CD4-positive, alpha-beta T cell treated with Interleukin-6 at 100 ng/mL for 8 hours (primary cell): ENCODE measurements at regions not wholly inside any gene's neighbourhood (a gene's known extent, or its start where the extent isn't known, plus 50 kb on each side); places are given as distances from the start of the nearest gene placed in this dataset.

Experiments used
- DNase-seq: peaks from one replicate; pipeline ENCODE4 v3.0.0-alpha.2; 2020; ENCODE audit warnings: mixed read lengths, low spot score

DNA sequence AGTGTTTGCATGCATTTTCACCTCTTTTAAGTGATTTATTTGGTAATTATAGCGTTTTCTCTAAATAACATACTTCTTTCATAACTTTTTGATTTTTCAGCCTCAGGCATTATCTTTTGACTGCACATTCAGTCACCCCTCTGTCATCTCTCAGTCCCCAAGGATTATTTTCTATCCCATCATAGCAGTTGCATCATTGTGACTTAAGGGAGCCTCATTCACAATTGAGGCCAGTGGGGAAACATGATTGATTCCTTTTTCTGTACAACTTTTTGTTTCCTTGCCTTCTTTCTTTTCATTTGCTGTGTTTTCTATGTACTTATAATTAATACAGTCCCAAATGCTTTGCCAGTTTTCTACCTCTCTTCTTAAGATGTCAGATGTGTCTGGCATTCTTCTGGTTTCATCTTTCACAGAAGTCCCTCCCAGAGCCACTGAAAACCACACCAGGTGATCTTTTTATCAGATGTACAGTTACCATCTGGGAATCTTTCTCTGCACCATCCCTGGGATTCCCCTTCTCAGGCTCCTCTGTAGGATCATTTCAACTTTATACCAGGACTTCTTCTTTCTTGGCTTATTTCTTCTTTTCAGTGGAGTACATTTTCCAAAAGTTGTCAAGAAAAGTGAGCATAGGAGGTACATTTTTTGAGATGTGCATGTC, 151.4 kb downstream of the RAP2B start:
- DNase-seq = no peak

DNA sequence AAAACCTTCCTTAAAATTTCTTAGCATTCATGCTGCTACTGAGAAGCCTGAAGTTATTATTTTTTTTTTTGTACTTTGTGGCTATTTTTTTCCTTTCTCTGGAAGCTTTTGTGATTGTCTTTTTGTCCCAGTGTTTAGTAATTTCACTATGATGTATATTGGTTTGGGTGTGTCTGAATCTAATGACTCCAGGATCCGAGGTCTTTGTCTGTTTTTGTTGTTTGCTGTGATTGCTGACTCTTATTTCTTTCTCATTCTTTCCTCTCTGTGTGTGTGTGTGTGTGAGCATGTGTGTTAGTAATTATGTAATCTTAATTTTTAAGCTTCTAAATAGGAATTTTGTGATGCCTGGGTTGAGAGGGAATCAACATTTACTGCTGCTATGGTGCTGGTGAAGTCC, 152.0 kb downstream of the RAP2B start:
- DNase-seq = no peak

DNA sequence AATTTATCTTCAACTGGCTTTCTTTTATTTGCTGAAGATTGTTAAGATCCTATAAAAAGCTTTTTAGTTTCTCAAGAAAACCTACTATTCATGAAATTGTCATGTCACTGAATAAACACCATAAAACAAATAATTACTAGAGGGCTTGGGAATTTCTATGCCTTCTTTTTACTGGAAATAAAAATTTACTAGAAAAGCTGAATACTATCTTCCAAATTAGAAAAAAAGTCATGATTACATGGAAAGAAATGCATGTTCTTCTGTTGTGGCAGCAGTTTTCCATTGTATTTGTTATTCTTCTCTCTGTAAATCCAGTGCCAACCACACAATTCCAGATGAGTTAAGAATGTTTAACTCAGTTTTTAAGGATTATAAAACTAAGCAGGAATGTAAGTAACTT, 153.8 kb downstream of the RAP2B start:
- no peak for DNase-seq

DNA sequence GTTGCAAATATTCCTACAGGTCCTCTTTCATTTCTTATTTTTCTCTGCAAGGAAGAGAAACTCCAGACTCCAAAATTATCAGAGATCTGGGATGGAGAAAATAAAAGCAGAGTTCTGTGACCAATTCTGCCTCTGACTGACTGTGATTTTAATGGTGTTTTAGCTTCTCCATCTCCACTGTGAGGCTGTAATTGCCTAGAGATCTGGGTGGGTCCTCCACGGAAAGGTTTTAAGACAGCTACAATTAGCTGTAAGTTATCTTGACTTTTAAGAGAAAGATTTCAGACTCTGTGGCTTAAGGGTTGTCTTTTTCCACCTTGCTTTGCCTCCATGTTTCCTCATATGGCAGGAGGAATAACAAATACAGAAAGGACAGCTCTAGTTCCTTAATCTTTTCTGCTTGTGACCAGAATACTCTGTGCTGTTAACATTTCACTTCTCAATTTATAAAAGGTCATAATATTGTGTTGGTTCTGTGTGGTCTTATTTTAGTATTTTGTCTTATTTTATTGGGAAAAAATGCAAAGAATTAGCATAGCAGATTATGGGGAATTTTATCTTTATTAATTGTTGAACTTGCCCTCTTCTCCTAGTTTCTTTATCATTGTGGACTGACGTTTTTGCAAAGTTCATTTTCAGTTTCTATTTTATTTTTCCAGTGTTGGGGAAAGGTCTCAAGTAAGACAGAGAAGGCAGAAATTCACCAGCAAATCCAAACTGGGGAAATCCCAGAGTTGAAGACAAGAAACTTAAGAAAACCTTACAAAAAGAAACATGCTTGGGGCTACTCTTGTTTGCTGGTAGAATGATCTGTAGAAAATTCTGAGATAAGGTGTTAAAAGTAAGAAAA, 157.9 kb downstream of the RAP2B start:
- DNase-seq = no peak

DNA sequence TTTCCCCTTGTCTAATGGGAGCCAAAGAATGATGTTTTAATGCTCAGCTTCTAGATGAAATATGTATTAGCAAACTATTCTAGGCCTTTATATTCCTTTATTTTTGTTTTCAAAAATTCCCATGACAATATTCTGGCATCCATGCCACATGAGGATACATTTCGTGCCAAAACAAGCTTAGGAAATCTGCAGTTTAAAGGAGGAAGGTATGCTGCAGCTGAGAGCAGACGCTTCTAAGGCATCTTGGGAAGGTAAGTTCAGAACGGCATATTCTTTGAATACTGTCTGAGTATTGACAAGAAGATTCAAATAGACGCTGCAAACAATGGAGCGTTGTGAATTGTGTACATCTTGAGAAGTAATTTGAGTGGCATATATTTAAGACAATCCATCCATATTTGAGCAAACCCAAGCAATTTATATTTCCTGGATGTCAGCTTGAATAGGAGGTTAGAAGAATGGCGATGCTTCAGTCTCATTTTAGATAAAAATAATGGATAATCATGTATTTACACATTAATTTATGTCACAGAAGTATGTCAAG, 158.6 kb downstream of the RAP2B start:
- DNase-seq = no peak

DNA sequence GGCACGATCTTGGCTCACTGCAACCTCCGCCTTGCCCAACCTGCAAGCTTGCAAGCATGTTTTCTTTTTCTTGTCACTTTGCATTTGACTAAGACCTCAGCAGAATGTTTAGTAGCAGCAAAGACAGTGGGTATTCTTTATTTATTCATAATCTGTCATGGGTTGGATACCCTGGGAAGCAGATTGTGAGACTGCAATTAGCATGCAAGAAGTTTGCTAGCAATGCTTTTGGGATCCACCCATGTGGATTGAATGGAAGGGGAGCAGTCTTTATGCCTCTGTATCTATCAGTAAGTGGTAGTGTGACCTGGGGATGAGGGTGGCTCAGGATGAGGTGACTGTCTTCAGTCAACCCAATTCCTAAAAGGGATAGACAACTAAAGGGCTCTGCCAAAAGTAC, 166.7 kb downstream of the RAP2B start:
- DNase-seq = no peak

DNA sequence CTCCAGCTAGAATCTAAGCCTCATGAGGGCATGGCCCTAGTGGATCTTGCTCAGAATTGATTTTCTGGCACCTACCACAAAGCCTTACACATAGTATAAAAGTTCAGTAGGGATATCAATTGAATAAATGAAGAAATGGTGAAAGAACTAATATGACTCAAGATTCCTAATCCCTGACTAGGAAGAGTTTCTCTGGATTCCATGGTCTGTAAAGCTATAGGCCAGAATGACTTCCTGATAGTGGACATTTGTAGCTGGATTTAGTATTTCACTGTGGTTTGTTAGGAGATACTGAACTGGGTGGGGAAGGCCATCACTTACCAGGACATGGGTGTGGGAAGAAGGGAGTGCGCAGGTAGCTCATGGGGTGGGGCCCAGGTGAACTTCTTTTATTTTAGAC, 168.9 kb downstream of the RAP2B start:
- DNase-seq = no peak

DNA sequence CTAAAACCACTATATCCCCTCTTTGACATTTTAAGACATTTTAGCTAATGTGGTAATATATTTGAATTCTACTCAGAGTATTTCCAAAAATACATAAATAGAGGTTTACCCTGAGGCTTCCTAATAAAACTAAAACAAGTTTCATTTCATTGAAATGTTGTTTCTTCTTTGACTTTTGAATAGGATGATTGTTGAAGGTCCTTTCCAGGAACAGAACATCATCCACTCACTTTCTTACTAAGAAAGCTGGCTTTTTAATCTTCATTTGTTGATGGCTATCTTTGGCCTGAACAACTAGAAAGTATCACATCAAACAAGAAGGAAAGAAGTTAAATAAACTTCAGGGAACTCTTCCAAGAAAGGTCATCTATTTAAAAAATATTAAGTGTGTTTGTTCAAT, 169.7 kb downstream of the RAP2B start:
- no peak for DNase-seq

DNA sequence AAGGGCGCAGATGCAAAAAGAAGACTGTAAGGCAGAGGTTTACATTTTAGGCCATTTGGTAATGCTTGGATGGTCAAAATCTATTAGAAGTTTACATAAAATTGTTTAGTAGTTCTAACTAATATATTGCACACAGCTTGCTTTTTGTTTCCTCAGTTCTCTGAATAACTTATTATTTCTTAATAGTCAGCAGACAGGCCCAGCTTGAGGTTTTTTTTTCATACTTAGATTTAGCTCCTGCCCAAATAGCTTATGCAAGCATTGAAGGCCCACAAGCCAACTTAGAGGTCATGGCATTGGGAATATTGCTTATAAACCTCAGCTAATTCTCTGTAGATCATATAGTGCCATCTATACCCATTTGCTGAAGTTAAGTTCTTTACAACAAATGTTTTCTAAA, 172.5 kb downstream of the RAP2B start:
- DNase-seq = no peak

DNA sequence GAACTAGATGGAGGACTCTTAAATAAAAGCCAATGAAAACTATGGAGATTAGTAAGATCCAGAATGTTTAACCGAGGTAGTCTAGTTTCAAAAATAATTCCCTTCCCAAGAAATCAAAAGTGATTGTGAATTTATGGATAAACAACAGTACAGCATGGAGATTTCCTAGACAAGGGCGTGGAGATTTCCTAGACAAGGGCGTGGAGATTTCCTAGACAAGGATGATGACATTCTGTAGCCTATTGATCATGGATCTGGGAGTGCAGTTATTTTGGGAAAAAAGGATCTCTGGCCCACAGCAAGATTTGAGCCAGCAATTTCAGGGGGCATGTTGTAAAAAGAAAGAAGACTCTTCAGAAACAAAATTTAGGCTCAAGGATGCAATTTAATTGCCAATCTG, 175.3 kb downstream of the RAP2B start:
- DNase-seq = no peak

DNA sequence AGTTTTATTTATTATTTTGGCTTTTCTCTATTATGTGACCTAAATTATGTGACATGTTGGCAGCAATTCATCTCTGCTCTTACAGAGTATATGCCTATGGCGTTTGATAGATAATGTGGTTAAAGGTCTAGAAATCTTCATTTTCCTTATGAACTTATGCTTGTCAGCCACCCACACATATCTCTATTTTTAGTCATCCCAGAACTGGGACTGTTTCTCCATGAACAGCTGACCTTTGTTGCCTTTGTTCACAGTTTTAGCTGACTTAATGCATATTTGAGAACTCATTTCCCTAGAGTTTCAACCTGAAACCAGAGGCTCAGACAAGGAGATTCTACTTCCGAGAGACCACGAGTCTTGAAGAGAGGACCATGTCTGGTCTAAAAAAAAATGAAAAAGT, 176.5 kb downstream of the RAP2B start:
- DNase-seq = no peak

DNA sequence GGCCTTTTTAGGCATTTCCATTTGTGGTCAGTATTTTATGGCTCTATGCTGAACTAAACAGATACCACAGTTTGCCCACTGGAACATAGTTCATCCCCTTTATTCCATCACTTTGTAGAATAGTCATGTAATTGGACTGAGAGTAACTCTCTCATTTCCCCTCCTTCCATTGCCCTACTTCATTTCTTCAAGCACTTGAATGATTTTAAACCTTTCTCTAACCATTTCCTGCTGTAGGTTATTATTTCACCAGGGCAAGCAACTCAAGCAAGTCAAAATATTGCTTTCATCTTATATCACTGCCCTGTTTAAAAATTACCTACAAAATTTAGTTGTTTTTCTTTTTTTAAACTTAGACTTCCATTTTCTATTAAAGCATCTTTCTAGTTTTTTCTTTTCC, 177.0 kb downstream of the RAP2B start:
- no peak for DNase-seq

DNA sequence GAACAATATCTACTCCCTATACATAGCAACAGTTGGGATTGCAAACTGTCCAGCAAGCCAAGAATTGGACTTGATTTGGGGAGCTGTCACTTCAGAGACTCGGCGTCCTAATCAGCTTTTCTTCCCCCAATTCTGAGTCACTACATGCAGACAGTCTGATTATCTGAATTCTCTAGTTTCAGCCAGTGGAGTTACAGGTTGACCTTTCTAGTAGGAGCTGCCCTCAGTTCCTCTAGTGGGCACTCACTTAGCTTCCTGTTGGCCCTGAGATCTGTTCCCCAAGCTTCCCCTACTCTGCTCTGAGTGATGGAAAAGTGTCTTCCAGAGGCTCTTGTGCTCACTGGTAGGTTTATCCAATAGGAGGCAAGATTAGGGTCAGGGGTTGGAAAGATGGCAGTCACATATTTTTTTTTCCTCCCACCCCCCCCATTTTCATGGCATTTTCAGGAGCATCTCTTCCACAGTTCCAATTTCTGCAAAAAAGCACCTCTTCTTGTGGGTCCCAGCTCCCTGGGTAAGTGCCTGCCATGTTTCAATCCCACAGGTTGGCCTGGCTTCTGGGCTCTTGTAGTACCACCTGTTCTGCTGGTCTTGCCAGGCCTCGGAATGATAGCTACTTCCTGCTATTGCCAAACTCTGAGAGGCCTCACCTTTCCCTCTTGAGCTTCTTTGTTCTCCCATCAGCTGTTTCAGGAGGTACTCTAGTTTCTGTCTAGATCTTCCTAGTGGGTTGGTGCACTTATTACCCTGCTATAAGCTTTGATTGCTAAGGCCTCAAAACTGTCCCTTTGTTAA, 182.2 kb downstream of the RAP2B start:
- no peak for DNase-seq

DNA sequence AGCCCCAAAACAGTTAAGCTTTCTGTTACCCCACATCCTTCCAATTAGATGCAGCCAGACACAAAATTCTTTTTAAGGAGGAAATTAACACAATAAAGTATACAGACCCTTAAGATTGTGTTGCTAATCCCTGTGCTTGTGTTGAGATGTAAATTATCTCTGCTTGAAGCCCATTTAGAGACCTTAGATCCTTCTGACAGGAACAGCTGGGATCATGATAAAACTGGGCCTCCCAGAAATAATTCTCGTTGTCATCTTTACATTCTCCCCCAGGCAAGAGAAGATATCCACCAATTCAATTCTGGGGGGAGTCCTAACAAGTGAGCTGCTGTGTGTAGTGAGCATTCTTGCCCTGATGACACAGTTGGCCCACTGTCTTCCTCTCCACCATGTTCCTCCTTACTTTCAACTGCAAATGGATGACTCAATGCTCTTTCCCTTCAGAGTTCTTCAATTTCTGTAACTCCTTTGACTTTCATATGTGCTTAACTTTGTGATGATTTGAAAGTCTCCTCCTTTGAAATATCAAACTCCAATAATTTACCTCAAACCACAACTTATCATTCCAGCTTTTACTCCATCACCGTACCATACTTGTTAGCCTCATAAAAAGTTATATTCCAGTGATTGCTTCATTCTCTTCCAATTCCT, 186.6 kb downstream of the RAP2B start:
- no peak for DNase-seq

DNA sequence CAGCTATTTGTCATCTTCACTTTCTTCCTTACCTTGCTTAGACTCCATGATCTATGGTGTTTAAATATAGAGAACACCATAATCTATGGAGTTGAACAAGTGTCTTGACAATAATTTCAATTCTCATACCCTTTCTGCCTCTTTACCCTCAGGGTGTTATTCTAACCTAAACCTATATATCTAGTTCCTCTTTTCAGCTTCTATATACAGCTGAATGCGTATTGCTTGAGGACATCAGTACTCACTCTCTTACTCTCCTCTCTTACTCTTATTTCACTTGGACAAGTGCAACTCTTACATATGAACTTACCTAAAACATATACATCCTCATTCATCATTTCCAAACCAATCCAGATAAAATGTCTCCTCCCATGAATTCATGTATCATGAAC, 187.1 kb downstream of the RAP2B start:
- no peak for DNase-seq

DNA sequence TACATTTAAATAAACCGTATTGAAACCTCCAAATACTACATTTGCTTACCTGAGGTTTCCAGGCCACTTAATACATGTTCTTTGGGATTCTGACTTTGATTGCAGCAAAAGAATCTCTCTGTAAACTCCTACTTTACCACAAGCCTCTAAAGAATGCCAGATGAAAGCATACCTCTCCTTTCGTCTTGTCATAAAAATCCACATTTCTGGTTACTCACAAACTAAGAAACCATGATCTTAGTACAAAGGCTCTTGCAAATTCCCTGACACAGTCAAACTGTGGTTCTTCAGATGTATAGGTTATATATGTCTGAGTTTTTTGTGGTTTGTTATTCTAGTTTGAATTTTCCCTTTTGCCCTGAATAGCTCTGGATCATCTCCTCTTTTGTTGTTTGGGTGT, 188.4 kb downstream of the RAP2B start:
- no peak for DNase-seq

DNA sequence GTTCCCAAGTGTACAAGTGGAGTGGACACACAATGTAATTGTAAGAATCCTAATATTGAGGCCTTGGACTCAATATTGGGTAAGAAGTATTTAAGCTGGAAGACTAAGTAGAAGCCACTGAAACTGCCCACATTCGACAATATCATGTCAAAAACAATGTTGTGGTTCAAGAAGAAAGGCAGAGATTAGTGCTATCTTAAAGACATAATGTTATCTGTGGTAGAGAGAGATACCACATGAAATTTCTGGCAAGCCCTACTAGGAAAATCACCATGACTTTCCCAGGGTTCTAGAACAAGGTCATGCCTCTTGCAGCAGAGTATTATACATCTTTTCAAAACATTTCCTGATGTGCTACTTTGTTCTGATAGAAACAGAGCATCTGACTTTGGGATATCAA, 192.6 kb downstream of the RAP2B start:
- DNase-seq = no peak

DNA sequence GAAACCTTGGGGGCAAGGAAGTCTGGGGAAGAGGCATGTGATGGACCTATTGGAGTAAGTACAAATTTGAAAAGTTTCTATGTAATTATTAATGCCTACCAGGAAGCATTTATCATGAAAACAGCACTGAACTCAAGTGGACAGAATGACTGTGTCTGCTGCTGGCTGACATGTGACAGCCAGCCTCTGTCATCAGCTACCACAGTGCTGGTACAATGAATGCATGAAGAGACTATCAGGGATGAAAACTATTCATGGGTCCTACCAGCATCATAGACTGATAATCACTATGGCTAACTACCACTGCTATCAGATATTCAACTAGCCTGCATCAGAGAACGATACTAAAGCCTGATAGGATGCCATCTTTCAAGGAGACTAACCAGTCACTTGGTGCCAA, 193.5 kb downstream of the RAP2B start:
- no peak for DNase-seq

DNA sequence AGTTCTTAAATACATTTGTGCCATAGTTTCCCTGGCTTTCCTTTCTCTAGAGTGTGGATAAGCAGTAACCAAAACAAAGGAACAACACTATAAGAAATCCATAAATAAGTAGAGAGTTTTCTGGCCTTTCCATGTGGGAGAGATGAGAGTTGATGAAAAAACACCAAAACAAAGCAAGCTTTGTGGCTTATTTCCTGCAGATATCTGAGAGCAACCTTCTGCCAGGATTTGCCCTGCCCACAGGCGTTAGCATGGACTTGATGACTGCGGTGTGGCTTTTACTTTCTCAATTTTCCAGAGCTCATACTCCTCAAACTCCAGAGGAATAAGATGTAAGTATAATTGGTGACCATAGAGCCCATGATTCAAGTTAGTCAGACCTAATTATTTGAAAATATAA, 194.9 kb downstream of the RAP2B start:
- DNase-seq = no peak

DNA sequence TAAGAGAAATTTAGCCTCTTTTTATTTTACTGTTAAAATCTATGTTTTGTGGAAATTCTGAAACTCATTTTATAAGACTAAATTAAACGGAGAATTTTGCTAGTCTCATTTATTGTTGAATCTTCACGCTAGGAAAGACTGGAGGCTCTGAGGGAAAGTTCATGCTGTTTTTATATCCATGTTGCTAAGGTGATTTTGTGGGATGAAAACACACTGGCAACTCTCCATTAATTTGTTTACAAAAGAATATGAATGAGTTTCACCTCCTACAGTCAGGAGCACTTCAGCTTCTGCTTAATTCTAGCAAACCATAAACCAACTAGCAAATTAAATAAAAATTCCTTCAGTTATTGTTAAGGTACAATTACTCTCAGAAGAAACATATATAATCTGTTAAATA, 195.4 kb downstream of the RAP2B start:
- DNase-seq = no peak

DNA sequence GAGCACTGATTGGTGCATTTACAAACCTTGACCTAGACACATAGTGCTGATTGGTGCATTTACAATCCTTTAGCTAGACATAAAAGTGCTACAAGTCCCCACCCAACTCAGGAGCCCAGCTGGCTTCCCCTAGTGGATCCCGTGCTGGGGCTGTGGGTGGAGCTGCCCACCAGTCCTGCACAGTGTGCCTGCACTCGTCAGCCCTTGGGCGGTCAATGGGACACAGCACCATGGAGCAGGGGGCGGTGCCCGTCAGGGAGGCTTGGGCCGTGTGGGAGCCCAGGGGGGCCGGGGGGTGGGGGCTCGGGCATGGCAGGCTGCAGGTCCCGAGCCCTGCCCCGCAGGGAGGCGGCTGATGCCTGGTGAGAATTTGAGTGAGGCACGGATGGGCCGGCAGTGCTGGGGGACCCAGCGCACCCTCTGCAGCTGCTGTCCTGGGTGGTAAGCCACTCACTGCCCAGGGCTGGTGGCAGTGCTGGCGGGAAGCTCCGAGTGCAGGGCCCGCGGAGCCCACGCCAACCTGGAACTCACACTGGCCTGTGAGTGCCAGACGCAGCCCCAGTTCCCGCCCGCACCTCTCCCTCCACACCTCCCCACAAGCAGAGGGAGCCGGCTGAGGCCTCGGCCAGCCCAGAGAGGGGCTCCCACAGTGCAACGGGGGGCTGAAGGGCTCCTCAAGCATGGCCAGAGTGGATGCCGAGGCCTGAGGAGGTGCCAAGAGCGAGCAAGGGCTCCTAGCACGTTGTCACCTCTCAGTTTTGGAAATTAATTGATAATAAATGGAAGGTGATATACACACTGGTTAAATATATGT, 207.7 kb downstream of the RAP2B start:
- no peak for DNase-seq
